H1 (cell line): ENCODE measurements at regions not wholly inside any gene's neighbourhood (a gene's known extent, or its start where the extent isn't known, plus 50 kb on each side); places are given as distances from the start of the nearest gene placed in this dataset.

Source experiments
- BACH1 ChIP-seq: IDR thresholded peaks from 2 replicates; pipeline ENCODE4 v1.6.1; 2012; ENCODE audit warnings: low read length, improper control_type of control experiment
- TAF7 ChIP-seq: optimal IDR thresholded peaks from 2 replicates; pipeline ENCODE3; 2011; ENCODE audit warnings: low read depth, mild to moderate bottlenecking, inconsistent platforms, low read length, moderate library complexity, borderline replicate concordance

DNA sequence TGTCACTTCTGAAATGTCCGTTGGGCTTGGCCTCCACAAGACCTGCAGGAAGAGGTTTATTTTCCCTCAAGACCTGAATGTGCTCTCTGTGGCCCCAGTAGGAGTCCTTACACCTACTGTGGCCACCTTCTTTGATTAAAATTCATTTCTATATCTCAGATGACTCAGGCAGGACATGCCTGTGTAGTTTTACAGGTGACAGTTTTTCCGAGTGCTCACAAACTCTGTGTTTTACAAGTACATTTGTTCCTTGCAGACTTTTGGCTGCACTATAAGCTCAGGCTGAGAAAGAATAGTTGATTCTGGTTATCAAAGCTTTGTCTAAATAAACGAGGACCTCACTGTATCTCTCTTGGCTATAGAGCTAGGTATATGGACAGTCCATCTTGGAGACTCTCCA is 257.1 kb downstream of the MAP2K4 start (continued):
- TF ChIP-seq BACH1 (no peak), TAF7 (no peak)
